ENCODE measurements at regions not wholly inside any gene's neighbourhood (a gene's known extent, or its start where the extent isn't known, plus 50 kb on each side); places are given as distances from the start of the nearest gene placed in this dataset.

DNA sequence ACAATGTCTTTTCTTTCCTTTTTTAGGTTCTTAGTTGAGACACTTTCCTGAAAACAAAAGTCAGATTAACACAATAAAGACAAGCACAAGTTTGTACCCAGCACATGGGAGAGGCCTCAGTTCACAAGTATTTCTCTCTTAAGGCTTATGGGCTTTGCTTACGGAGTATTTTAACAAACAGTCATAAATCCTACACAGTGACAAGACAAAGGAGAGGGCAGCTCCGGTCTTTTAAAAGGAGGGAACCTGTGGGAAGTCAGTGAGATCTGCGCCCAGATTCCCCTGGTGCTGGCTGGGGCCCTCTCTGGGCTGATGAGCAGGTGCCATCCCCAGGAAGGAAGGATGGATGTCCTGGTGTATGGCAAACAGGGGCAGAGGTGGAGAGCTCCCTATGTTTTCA is 398.6 kb downstream of the ACTR3B start:
- Histone ChIP-seq H3K36me3 (no peaks in the 10 kb centered on the region), H3K27ac (no peak overlapping the region), H3K27me3 (no peaks in the 10 kb centered on the region), H3K9me3 (peaks cover 0 to 46% (median 25%) of the 10 kb centered on the region in 4 donors), H3K4me1 (no peaks in the 10 kb centered on the region), H3K4me3 (no peak overlapping the region)
- DNase-seq, result no peak
- 18 to 42% (median 33%) methylated on average over 3 of the region's 3 CpGs for whole genome bisulfite sequencing, 5 donors
- intact Hi-C loops (cut with DNase I; ENCODE audit: low total_unique reads), result no loop called here
- no peak for TF ChIP-seq POLR2AphosphoS5 (IDR thresholded peaks at IDR 0.05)
- no peak for TF ChIP-seq POLR2A (IDR thresholded peaks at IDR 0.05)
- no peak for TF ChIP-seq EP300 (IDR thresholded peaks at IDR 0.05)
- TF ChIP-seq, protein P1, sequence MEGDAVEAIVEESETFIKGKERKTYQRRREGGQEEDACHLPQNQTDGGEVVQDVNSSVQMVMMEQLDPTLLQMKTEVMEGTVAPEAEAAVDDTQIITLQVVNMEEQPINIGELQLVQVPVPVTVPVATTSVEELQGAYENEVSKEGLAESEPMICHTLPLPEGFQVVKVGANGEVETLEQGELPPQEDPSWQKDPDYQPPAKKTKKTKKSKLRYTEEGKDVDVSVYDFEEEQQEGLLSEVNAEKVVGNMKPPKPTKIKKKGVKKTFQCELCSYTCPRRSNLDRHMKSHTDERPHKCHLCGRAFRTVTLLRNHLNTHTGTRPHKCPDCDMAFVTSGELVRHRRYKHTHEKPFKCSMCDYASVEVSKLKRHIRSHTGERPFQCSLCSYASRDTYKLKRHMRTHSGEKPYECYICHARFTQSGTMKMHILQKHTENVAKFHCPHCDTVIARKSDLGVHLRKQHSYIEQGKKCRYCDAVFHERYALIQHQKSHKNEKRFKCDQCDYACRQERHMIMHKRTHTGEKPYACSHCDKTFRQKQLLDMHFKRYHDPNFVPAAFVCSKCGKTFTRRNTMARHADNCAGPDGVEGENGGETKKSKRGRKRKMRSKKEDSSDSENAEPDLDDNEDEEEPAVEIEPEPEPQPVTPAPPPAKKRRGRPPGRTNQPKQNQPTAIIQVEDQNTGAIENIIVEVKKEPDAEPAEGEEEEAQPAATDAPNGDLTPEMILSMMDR (IDR thresholded peaks at IDR 0.05), result no peak

DNA sequence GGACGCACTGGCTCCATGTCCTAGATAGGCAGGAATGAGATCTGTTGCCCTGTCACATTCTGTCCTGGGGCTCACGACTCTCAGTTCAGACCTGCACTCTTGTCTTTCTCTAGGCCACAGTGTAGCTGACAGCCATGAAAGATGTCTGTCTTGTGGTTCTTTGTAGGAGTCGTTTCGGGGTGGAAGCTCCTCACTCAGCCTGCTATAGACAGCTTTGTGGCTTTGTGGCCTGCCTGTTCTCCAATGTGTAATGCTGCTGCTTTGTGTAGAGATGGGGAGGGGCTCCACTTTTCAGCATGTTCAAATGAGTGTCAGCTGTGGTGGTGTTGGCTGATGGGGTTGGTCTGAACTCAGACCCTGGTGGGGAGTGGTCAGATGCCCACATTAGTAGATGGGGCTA is 410.7 kb downstream of the ACTR3B start:
- Histone ChIP-seq H3K27me3 (no peaks in the 10 kb centered on the region), H3K4me1 (no peaks in the 10 kb centered on the region), H3K4me3 (no peak overlapping the region), H3K36me3 (no peaks in the 10 kb centered on the region), H3K27ac (no peak overlapping the region), H3K9me3 (peaks cover 3 to 45% (median 15%) of the 10 kb centered on the region in 4 donors)
- TF ChIP-seq, protein P1 (IDR thresholded peaks at IDR 0.05), result no peak
- TF ChIP-seq EP300 (IDR thresholded peaks at IDR 0.05) (no peak), POLR2AphosphoS5 (IDR thresholded peaks at IDR 0.05) (no peak), POLR2A (IDR thresholded peaks at IDR 0.05) (no peak)
- 77 to 88% (median 83%) methylated on average over 2 to 4 of the region's 4 CpGs for WGBS, 5 donors
- DNase-seq, result no peak
- intact Hi-C loops (cut with DNase I; ENCODE audit: low total_unique reads), result no loop called here

DNA sequence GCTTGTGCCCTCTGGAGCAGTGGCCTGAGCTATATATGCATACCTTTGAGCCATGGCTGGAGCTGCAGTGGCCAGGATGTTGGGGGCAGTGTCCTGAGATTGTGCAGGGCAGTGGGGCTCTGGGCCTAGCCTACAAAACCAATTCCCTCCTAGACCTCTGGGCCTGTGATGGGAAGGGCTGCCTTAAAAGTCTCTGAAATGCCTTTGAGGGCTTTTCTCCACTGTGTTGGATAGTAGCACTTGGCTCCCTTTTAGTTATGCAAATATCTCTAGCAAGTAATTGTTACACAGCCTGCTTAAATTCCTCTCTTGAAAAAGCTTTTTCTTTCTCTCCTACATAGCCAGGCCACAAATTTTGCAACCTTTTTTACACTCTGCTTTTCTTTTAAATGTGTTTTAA is 426.4 kb downstream of the ACTR3B start:
- H3K4me1 ChIP-seq, result no peaks in the 10 kb centered on the region
- H3K36me3 ChIP-seq, result no peaks in the 10 kb centered on the region
- DNase-seq, result no peak
- H3K4me3 ChIP-seq, result no peak overlapping the region
- H3K9me3 ChIP-seq, result no peaks in the 10 kb centered on the region
- intact Hi-C loops (cut with DNase I; ENCODE audit: low total_unique reads), result no loop called here
- H3K27me3 ChIP-seq, result no peaks in the 10 kb centered on the region
- H3K27ac ChIP-seq, result no peak overlapping the region
- TF ChIP-seq POLR2AphosphoS5 (IDR thresholded peaks at IDR 0.05), result no peak
- no peak for TF ChIP-seq POLR2A (IDR thresholded peaks at IDR 0.05)
- TF ChIP-seq, protein P1 (IDR thresholded peaks at IDR 0.05), result no peak
- TF ChIP-seq EP300 (IDR thresholded peaks at IDR 0.05), result no peak

DNA sequence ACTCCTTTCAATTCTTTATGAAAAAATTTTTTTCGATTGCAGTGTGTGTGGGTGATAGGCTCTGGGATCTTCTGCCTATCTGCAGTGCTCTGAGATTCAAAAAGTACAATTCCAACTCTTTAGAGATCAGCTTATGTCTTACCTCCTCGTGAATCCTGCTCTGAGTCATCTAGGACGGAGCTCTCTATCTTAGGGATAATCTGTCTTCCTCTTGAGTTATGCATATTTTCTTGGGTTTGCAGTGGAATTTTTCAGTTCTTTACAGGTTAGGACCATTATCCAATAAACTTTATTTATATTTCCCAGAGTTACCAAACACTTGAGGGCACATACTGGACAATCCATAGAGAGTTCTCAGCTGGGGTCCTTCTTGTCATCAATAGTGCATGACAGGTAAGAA is 428.6 kb downstream of the ACTR3B start:
- peaks cover 0 to 4% (median 0%) of the 10 kb centered on the region in 3 donors for H3K27me3 ChIP-seq
- no peak overlapping the region for H3K27ac ChIP-seq
- no peaks in the 10 kb centered on the region for H3K36me3 ChIP-seq
- H3K4me1 ChIP-seq, result no peaks in the 10 kb centered on the region
- TF ChIP-seq, protein P1 (IDR thresholded peaks at IDR 0.05), result no peak
- TF ChIP-seq POLR2AphosphoS5 (IDR thresholded peaks at IDR 0.05) (no peak), POLR2A (IDR thresholded peaks at IDR 0.05) (no peak), EP300 (IDR thresholded peaks at IDR 0.05) (no peak)
- no peak overlapping the region for H3K4me3 ChIP-seq
- H3K9me3 ChIP-seq, result no peaks in the 10 kb centered on the region
- intact Hi-C loops (cut with DNase I; ENCODE audit: low total_unique reads), result no loop called here
- 50 to 72% (median 67%) methylated on average over 3 of the region's 3 CpGs for WGBS, 5 donors
- DNase-seq, result no peak
